DMS153 treated with DMSO at 0.1 percent for 48 hours (cell line): ENCODE measurements at regions not wholly inside any gene's neighbourhood (a gene's known extent, or its start where the extent isn't known, plus 50 kb on each side); places are given as distances from the start of the nearest gene placed in this dataset.

Experiments
- DNase-seq: peaks from one replicate; lab custom pipeline; 2025; ENCODE audit not compliant: unreplicated experiment; lab: John Stamatoyannopoulos, UW

DNA sequence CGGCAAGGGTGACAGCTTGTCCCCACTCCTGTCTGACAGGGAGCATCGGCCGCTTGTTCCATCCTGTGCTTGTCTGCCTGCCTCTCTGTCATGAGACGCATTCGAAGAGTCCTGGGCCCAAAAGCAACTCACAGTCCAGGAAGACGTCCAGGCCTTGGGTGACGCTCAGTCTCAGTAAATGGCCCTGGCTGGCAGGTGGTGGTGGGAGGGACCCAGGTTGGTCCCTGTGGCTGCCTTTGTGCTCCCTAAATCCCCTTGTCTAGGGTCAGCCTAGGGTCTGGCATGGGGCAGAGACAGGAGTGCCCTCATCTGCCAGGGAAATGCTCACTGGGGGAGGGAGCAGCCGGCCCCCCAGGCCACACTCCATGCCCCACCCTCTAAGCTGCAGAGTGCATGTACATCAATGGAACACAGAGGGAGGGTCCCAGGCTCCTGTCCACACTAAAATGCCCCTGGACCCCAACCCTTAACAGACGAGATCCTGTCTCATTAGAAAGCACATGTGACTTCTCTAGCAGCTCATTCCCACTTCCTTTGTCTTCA is 295.2 kb upstream of the ZNF32 start:
- no peak for DNase-seq

DNA sequence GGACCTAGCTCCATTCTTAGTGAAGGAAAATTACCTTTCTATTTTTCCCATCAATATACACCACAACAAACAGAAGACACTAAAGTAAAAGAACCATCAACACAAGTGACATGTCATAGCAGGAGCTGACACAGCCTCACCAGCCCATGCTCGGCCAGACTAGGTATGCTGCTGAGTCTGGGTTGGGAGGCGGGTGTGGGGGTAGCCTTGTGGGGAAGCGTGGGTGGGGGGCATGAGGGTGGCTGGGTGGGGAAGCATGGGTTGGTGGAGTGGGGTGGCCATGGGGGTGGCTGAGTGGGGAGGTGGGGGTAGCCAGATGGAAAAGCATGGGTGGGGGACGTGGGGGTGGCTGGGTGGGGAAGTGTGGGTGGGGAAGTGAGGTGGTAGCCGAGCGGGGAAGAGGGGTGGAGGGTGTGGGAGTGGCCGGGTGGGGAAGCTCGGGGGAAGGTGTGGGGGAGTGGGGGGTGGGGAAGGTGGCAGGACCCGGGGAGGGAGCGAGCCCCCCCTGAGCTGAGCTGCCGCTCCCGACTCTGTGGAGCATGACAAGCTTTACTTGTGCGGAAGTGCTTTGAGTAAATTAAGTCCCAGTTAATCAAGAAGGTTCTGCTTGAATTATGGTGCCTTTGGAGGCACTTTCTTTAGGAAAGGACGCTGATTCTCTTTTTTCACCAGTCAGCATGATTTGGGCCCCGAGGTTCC is 294.6 kb upstream of the ZNF32 start:
- no peak for DNase-seq

DNA sequence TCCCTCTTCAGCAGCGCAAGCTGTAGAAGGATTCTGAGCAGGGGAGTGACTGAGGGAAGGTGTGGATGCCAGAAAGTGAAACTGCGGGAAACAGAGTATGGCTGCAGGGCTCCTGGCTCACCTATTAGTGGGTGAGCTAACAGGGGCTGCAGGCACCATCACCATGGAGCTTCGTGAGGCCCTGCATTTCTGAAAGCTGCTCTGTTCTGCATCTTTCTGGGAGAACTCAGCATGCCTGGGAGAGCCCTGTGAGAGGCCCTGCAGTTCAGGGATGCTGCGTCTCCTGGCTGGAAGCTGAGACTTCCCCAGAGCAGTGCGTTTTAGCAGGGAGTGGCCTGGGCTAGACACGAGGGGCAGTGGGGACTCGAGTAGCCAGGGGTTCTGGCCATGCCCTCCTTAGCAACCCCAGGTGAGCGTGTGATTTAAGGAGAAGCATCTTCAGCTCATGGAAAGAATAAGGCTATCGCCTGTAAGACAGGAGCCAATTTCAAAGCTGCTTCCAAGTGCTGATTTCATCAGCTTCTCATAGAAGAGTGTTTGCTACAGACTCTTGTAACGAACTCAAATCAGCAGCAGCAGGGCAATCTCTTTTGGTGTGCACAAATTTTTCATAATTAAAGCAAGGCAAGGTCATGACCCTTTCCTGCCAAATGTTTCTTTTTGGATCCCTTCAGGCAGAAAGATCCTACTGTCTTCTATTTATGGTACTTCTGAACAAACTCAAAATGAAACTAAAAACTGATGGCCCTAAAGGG is 293.6 kb upstream of the ZNF32 start:
- DNase-seq: no peak

DNA sequence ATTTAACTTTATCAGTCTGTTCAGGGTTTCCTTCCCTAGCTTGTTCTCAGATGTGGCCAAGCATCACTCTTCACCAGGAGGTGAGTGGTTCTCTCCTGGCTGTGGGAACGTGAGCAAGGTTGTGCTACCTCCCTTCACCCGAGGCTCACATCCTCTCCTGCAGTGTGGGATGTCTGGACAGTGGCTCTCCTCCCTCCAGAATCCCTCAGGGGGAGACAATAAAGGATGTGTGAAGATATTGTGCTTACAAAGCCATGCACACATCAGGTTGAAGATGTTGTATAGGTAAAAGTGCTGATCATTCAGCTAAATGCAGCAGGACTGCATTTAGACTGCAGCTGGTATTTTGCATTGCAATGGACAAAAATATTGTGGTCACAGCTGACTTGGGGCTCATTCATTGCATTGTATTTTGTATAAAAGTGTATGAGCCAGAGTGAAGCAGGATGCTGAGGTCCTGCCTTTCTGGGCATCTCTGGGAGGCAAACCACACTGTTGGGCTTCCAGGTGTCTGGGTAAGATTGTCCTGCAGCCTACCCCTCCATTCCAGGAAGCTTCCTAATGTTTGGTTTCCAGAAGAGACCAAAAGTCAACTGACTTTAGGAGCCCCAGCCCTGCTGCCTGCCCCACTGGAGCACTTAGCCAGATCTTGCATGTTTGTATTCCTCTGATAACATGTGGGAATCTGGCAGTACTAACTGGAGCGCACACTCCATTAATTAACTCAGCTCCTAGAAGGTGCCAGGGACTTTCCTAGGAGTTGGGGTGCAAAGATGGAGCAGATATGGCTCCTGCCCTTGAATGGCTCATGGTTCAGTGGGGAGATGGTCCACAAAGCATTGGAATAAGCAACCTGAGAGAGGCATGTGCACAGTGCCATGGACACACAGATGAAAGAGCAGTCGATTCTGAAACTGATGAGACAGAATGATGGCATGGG is 292.5 kb upstream of the ZNF32 start:
- no peak for DNase-seq

DNA sequence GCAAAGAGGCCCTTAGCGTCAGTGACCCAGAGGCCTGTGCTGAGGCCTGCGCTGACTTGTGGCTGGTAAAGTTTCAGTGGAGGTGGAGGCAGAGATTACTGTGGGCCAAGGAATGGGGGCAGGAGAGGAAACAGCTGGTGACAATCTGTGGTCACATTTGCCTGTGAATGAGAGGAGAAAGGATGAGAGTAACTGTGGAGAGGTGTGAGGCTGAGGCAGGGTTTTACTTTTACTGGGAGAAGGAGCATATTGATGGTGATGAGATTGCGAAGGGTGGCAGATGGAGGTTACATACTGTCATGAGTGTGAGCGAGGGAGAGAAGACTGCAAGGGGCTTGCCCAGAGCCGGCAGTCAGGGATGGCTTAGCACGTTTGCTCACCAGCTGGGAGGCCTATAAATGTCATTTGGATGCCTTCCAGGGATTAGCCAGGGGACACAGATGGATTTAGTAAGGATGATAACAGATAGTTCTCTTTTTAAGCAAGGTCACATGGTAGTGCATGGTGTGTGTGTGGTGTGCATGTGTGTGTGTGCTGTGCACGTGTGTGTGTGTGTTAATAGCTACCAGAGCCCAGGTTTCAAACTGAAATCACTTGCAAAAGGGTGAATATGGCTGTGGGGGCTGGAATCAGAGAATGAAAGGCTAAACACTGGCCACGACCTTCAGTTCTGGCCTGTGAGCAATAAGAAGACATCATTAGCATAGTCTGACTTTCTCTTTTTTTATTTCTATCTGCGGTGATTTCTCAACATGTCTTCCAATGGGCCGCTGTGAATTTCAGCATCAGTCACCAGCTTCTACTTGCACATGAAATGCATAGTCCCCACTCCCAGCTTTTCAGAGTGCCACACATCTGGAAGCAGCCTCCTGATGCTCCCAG is 291.5 kb upstream of the ZNF32 start:
- no peak for DNase-seq

DNA sequence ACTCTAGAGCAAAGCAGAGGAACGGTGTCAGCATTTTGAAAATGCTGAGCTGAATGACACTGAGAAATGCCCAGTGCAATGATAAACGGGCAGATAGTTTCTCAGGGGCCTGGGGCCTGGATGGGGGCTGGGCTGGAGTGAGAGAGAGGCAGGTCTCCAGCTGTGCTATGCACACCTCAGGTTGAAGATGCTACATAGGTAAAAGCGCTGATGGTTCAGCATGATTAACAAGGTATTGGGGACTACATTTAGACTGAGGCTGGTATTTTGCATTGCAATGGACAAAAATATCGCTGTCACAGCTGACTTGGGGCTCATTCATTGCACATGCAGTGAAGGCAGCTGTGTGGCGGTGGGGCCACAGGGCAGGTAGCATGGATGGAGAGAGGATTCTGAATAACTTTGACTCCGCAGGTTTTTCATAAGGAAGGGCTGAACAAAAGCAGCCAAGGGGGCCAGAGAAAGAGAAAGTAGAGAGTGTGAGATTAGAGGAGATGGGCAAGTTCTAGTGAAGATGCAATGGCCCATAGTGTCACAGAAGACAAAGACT is 290.8 kb upstream of the ZNF32 start:
- no peak for DNase-seq

DNA sequence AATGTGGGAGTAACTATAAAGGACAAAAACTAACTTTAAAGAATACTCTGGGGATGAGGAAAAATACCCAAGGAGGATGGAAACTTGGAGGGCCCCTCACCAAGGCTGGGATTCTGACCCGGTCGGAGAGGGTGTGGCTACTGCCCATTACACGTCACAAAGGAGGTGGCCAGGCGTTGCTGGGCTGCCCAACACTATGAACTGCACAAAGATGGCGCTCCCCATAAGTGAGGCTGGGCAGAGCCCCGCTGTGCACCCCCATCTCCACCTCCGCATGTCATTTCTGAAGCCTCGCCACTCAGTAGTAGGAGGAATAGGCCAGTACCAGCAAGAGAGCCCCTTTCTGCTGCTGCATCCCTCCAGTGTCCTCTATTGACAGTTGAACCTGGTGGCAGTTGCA is 290.1 kb upstream of the ZNF32 start:
- no peak for DNase-seq

DNA sequence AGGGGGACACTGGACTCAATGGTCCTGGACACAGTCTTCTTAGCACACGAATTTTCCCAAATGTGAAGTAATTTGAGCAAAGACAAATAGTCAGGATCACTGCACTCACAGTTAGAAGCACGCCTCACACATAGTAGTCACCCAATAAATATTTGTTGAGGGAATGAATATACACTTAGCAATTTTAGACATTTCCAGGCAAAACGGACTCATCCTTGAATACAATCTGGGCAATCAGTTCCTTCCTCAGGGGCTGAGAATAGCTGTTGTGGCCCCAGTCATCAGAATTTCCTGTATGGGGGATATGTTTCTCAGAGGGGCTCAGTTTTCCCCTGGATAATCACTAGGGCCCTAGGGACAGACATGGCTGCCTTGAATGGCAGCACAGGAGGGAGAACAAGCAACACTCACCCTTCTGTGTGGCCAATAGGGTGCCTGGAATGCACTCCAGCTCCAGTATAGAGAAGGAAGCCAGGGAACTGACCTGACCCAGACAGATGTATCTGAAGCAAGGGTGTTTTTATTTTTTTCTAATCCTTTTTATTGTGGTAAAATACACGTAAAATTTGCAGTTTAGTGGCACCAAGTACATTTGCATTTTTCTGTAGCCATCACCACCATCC is 282.7 kb upstream of the ZNF32 start:
- DNase-seq: no peak

DNA sequence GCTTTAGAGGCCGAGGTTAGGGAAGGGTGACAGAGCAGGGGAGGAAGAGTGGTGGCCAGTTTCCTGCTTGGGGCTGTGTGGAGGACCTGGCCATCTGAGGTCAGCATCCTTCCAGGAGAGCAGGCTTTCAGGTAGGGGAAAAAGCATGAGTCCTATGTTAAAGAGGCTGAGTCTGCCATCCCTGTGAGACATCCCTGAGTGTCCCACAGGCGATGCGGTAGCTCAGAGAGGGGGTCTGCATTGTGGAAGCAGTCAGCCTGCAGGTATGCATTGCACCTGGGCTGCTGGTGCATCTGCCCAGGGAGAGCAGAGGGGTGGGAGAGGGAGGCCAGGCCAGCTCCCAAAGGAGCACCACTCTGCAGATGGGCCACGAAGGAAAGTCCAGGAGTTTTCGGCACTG is 282.1 kb upstream of the ZNF32 start:
- DNase-seq: no peak

DNA sequence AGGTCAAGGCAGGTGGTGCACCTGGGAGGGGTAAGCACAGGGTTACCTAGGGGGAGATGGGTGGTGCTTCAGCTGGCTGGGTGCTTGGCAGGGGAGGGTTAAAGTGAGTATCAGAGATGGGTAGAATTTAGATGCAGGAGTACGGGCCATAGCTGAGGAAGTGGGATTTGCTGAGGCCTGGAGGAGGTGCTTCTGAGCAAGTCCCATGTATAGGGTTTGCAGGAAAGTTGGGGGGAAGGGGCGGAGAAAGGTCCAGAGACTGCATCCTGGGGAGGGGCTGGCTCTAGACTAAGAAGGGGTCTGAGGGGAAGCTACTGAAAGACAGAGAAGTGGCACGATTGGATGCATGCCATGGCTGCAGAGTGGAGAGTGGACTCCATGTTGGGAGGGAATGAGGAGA is 281.6 kb upstream of the ZNF32 start:
- no peak for DNase-seq

DNA sequence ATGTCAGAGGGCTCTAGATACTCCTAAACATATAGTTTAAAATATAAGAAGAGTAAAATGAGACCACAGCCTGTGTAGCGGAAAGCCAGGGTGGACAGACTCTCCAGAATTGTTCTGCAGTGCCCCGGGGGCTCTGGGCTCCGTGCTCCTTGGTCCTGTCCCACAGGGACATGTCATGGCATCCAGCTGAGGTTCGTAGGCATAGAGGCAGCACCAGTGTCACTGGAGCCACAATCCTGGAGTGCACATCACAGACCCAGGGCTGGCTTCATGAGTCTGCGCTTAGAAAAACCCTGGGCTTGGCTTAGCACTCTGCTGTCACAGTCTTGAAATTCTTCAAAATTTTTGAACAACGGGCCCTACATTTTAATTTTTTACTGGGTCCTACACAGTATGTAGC is 280.4 kb upstream of the ZNF32 start:
- no peak for DNase-seq

DNA sequence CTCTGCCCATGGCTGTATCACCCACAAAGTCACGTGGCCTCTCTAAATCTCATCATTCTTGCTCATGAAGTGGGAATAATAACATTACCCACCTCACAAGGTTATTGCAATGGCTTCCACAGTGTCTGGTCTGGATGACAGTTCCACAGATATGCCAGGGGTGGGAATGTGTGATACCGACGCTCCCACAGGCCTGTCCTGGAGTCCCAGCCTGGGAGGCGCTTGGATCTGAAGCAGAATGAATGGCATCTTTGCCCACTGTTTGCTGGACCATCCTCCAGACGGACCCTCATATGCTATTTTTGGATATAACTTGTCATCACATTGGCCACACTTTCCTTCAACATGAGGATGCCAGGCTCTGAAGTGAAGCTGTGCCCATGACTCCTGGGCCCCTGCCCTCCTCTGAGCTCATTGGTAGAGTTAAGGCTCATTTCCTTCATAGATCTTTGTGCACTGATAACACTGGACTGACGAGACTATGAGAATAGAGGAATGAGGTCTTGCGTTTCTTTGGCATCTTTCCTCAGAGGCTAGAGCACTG is 279.8 kb upstream of the ZNF32 start:
- DNase-seq: no peak

DNA sequence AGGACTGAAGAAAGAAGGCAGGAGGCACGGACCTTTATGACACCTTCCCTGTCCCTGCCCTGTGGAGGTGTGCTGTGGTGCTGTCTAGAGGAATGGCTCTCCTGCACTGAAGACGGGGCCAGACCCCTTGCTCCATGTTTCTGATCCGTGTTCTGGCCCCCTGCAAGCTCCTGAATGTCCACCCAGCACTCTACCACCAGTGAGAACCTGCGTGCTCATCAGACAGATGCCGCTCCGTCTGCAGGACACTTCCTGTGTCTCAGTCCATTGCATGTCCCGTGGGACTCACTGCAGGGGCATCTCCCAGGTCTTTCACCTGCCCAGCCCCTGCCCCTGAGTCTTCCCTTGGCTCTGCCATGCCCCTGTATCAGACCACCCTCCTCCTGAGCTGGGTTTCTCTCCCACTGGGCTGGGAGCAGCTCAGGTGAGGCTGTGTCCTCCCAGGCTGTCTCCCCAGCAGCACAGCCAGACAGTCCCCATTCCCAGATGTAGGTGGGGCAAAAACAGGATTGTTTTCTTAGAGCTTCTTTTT is 278.3 kb upstream of the ZNF32 start:
- no peak for DNase-seq

DNA sequence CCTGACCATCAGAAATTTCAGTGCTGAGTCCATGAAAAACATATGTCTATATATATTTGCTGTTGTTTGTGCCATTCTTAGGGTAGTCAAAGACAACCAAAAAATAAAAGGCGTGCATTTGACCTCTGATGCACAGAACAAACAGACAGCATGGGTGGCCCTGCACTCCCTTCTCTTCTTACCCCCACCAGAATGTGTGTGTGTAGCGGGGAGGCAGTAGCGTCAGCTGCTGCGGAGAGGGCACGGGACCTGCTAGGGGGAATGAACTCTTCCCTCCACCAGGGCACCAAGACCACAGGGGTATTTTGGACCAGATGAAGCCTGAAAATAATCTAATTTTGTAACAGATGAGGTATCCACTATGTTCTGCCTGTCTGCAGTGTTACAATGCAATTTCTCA is 277.7 kb upstream of the ZNF32 start:
- DNase-seq: no peak

DNA sequence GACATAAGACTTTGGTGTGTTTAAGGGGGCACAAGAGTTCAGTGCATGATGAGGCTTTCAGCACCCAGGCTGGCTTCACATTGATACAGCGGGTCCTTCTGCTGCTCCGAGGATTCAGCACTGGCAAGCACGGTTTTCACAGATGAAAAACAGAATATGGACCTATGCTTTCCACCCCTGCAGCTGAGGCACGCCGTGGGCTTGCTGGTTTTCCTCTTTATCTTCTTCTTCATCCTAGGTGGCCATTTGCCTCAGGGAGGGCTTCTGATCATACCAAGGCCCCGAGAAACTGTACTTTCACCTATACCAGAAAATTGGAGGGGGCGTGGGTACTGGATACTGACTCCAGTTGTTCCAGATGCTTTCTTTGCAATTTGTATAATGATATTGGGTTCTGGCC is 277.1 kb upstream of the ZNF32 start:
- DNase-seq: no peak

DNA sequence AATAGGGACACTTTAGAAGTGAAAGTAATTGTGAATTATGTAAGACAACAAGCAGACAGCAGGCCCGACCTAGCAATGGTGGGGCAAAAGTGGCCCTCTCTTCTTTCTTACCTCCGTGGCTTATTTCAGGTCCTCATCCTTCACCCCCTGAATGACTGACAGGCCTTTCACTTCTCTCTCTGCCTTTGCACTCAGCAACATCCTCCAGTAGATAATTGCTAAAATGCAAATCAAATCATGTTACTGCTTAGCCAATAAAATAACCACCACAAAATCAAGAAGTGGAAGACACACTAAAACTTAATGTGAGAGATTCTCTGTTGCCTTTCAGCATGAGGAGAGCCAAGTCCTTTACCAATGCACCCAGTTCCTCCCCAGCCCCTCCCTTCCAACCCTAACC is 274.6 kb upstream of the ZNF32 start:
- no peak for DNase-seq

DNA sequence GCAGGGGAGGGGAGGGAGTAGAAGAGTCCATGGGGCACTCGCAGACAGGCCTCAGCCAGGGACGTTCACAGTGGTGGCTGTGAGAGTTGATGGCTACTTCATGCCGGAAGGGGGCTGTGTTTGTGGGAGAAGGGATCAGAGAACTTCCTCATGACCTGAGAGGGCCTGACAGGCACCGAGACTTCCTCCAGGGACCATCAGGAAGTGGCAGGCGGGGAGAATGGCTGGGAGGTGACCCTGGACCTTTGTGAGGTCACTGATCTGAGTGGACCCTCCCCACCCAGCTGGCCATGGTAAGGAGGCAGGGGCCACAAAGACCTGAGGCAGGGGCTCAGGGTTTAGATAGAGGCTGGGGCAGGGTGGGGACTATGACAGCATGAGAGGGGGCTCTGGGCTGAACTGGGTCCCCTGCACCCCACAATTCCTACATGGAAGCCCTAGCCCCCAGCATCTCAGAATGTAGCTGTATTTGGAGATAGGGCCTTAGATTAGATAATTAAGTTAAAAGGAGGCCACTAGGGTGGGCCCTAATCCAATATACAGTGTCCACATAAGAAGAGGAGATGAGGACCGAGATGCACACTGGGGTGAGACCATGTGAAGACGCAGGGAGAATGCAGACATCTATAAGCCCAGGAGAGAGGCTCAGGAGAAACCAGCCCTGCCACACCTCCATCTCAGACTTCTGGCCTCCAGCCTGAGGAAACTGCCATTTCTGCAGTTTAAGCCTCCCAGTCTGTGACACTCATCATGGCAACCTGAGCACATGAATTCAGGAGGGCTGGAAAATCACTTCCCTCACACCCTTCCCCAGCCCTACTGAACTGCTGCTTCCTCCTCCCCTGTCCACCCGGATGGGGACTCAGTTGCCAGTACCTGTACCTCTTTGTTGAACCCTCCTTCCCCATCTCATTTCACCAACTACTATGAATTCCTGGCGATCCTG is 273.9 kb upstream of the ZNF32 start:
- DNase-seq: no peak

DNA sequence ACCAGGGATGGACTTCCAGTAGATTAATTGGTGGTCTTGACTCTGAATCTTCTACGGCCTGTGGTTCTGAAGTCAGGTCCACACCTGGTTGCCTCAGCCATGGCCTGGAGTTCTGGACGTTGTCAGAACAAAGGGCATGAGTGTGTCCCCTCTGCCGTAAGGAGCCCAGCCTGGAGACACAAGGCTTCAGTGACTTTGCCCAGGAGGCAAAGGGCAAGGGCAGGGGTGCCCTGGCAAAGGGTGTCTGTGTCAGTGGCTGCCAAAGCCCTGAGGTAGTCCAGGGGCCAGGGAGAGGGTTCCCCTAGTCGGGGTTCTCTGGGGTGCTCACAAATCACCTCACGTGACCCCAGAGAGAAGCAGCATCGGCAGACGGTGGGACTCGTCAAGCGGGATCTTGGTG is 273.2 kb upstream of the ZNF32 start:
- no peak for DNase-seq
